H9 (cell line): ENCODE measurements at regions not wholly inside any gene's neighbourhood (a gene's known extent, or its start where the extent isn't known, plus 50 kb on each side); places are given as distances from the start of the nearest gene placed in this dataset.

Experiments
- DNase-seq: peaks from one replicate; pipeline ENCODE4 v3.0.0-alpha.2; 2017
- H2AFZ ChIP-seq: one replicate; pipeline ENCODE4 v1.6.1; 2013; ENCODE audit warnings: mild to moderate bottlenecking, low read length, control low read depth, moderate library complexity
- H2AK5ac ChIP-seq: 2 replicates; pipeline ENCODE4 v1.6.1; 2013; ENCODE audit warnings: low read length, control low read depth, mixed read lengths; ENCODE audit not compliant: insufficient read length
- H2BK120ac ChIP-seq: one replicate; pipeline ENCODE4 v1.6.1; 2013; ENCODE audit warnings: low read depth, mild to moderate bottlenecking, low read length, control low read depth, inconsistent platforms; ENCODE audit not compliant: poor library complexity, severe bottlenecking
- H2BK12ac ChIP-seq: 2 replicates; pipeline ENCODE4 v1.6.1; 2013; ENCODE audit warnings: low read length, control low read depth, mixed read lengths, low read depth; ENCODE audit not compliant: insufficient read length
- H2BK15ac ChIP-seq: 2 replicates; pipeline ENCODE4 v1.6.1; 2013; ENCODE audit warnings: low read depth, low read length, control low read depth
- H2BK20ac ChIP-seq: one replicate; pipeline ENCODE4 v1.6.1; 2013; ENCODE audit warnings: low read depth, mild to moderate bottlenecking, low read length, control low read depth, inconsistent platforms; ENCODE audit not compliant: poor library complexity, severe bottlenecking
- H2BK5ac ChIP-seq: 2 replicates; pipeline ENCODE4 v1.6.1; 2013; ENCODE audit warnings: low read length, control low read depth, mixed read lengths; ENCODE audit not compliant: insufficient read length
- H3K14ac ChIP-seq: 2 replicates; pipeline ENCODE4 v1.6.1; 2013; ENCODE audit warnings: low read length, control low read depth; ENCODE audit not compliant: insufficient read depth
- H3K18ac ChIP-seq: 2 replicates; pipeline ENCODE4 v1.6.1; 2013; ENCODE audit warnings: low read depth, mild to moderate bottlenecking, mixed read lengths, low read length, control low read depth; ENCODE audit not compliant: insufficient read length
- H3K23ac ChIP-seq: 2 replicates; pipeline ENCODE4 v1.6.1; 2013; ENCODE audit warnings: low read length, control low read depth, mixed read lengths, low read depth; ENCODE audit not compliant: insufficient read length
- H3K23me2 ChIP-seq: 2 replicates; pipeline ENCODE4 v1.6.1; 2013; ENCODE audit warnings: low read depth, mild to moderate bottlenecking, mixed read lengths, low read length, control low read depth; ENCODE audit not compliant: insufficient read length, poor library complexity, severe bottlenecking
- H3K27ac ChIP-seq: 2 replicates; pipeline ENCODE4 v1.5.1; 2013; ENCODE audit warnings: low read length, control low read depth, mixed read lengths, low read depth; ENCODE audit not compliant: insufficient read length
- H3K27me3 ChIP-seq: 2 replicates; pipeline ENCODE4 v1.6.1; 2013; ENCODE audit warnings: low read length, control low read depth, inconsistent platforms; ENCODE audit not compliant: insufficient read depth
- H3K4ac ChIP-seq: 2 replicates; pipeline ENCODE4 v1.6.1; 2013; ENCODE audit warnings: low read depth, mild to moderate bottlenecking, control low read depth, inconsistent platforms, low read length, moderate library complexity
- H3K4me1 ChIP-seq: 2 replicates; pipeline ENCODE4 v1.6.1; 2013; ENCODE audit warnings: low read length, control low read depth, inconsistent platforms; ENCODE audit not compliant: insufficient read depth
- H3K4me2 ChIP-seq: 2 replicates; pipeline ENCODE4 v1.6.1; 2013; ENCODE audit warnings: low read length, control low read depth, mixed read lengths; ENCODE audit not compliant: insufficient read length, insufficient read depth
- H3K56ac ChIP-seq: 2 replicates; pipeline ENCODE4 v1.6.1; 2013; ENCODE audit warnings: low read depth, mild to moderate bottlenecking, mixed read lengths, low read length, control low read depth; ENCODE audit not compliant: insufficient read length
- H3K79me1 ChIP-seq: 2 replicates; pipeline ENCODE4 v1.6.1; 2013; ENCODE audit warnings: low read depth, mild to moderate bottlenecking, moderate library complexity, low read length, control low read depth, inconsistent platforms; ENCODE audit not compliant: insufficient read depth, poor library complexity, severe bottlenecking
- H3K79me2 ChIP-seq: 2 replicates; pipeline ENCODE4 v1.6.1; 2013; ENCODE audit warnings: low read length, control low read depth, inconsistent platforms; ENCODE audit not compliant: insufficient read depth
- H3K9ac ChIP-seq: 2 replicates; pipeline ENCODE4 v1.6.1; 2013; ENCODE audit warnings: low read length, control low read depth, mixed read lengths; ENCODE audit not compliant: insufficient read length; ENCODE audit errors: extremely low read depth
- H3K9me3 ChIP-seq: one replicate; pipeline ENCODE4 v1.6.1; 2013; ENCODE audit warnings: low read depth, low read length, inconsistent platforms; ENCODE audit not compliant: control insufficient read depth
- H3T11ph ChIP-seq: one replicate; pipeline ENCODE4 v1.6.1; 2013; ENCODE audit warnings: mild to moderate bottlenecking, low read length, control low read depth, inconsistent platforms
- H4K20me1 ChIP-seq: one replicate; pipeline ENCODE4 v1.6.1; 2013; ENCODE audit not compliant: control insufficient read depth, insufficient read length, insufficient read depth
- H4K5ac ChIP-seq: 2 replicates; pipeline ENCODE4 v1.6.1; 2013; ENCODE audit warnings: low read depth, mild to moderate bottlenecking, mixed read lengths, low read length, control low read depth; ENCODE audit not compliant: insufficient read length
- H4K8ac ChIP-seq: replicated peaks from 2 replicates; pipeline ENCODE4 v1.6.1; 2013; ENCODE audit warnings: low read length, control low read depth, mixed read lengths, low read depth; ENCODE audit not compliant: insufficient read length
- H4K91ac ChIP-seq: 2 replicates; pipeline ENCODE4 v1.6.1; 2013; ENCODE audit warnings: low read depth, mild to moderate bottlenecking, moderate library complexity, mixed read lengths, low read length, control low read depth; ENCODE audit not compliant: insufficient read length
- H3K27ac Mint-ChIP-seq, 3 experiments: 2 replicates in 2 of 3; 3 replicates in 1 of 3; pipeline ENCODE4 v1.8.0; 2020 to 2021; ENCODE audit warnings: mixed read lengths in 3 of 3, mild to moderate bottlenecking in 1 of 3, moderate library complexity in 1 of 3
- H3K27me3 Mint-ChIP-seq: 2 replicates; pipeline ENCODE4 v1.8.0; 2021; ENCODE audit warnings: low read depth, mild to moderate bottlenecking, moderate library complexity, mixed read lengths
- H3K36me3 Mint-ChIP-seq, 3 experiments: 2 replicates in 2 of 3; 3 replicates in 1 of 3; pipeline ENCODE4 v1.8.0; 2020 to 2021; ENCODE audit warnings: low read depth in 3 of 3, mixed read lengths in 3 of 3; ENCODE audit not compliant: insufficient read depth in 1 of 3
- H3K4me1 Mint-ChIP-seq, 2 experiments: 2 replicates each; pipeline ENCODE4 v1.8.0; 2020; ENCODE audit warnings: mixed read lengths in 2 of 2
- H3K4me3 Mint-ChIP-seq, 2 experiments: 2 replicates in 1 of 2; 3 replicates in 1 of 2; pipeline ENCODE4 v1.8.0; 2020 to 2021; ENCODE audit warnings: mild to moderate bottlenecking in 2 of 2, mixed read lengths in 2 of 2, moderate library complexity in 1 of 2
- H3K9me3 Mint-ChIP-seq, 2 experiments: 2 replicates in 1 of 2; 3 replicates in 1 of 2; pipeline ENCODE4 v1.8.0; 2020; ENCODE audit warnings: mild to moderate bottlenecking in 2 of 2, mixed read lengths in 2 of 2, moderate library complexity in 1 of 2
- WGBS: extraction: QIAGEN DNeasy Blood & Tissue Kit; methylation state at CpG from one replicate; pipeline ENCODE4 v1.1.7; 2013; ENCODE audit warnings: missing lambda C conversion rate, low lambda C conversion rate, mixed read lengths; ENCODE audit not compliant: insufficient read length; ENCODE audit errors: extremely low coverage; 5-methylcytosine and 5-hydroxymethylcytosine counted together
- TF ChIP-seq, protein P1 (sequence below): fragments of 200-600 bp; sonication (generic); conservative IDR thresholded peaks from 3 replicates; pipeline ENCODE4 v1.8.0; 2021; ENCODE audit warnings: antibody characterized with exemption, mild to moderate bottlenecking

DNA sequence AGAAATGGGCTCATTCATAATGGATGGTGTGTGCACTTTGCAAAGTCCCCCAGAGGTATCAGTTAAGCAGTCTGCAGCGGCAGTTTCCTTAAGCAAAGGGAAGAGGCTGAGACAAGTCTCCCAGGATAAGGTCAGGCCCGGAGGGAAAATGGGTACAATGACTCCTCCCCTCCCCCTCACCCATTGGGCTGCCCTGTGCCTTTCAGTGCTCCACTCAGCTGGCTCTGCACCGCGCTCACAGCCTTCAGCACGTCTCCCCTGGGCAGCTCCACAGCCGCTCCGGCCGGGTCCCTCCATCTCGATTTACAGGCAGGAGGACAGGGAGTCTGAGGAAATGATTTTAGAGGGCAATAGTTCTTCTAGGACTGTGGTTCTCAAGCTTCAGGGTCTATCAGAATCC lies 264.8 kb downstream of the LRFN2 start:
- Histone ChIP-seq H3K79me1 (no peaks in the 10 kb centered on the region), H2BK5ac (no peak overlapping the region), H2AFZ (no peak overlapping the region), H3K9me3 (no peaks in the 10 kb centered on the region), H3K27me3 (no peaks in the 10 kb centered on the region; the same call in 1 of the 2 replicates), H4K5ac (no peak overlapping the region), H2AK5ac (no peak overlapping the region), H2BK12ac (no peak overlapping the region), H3K4ac (no peak overlapping the region), H4K8ac (no peak overlapping the region), H3K23me2 (peaks cover 3% of the 10 kb centered on the region), H3K14ac (peak overlapping the region; percentile 36; the same call in 1 of the 2 replicates), H3T11ph (no peak overlapping the region), H3K4me1 (peaks cover 4% of the 10 kb centered on the region; the same call in 1 of the 2 replicates), H3K23ac (no peak overlapping the region), H3K9ac (no peak overlapping the region), H2BK120ac (no peak overlapping the region), H4K20me1 (no peaks in the 10 kb centered on the region), H3K79me2 (no peaks in the 10 kb centered on the region), H3K56ac (no peak overlapping the region), H4K91ac (no peak overlapping the region), H2BK15ac (no peak overlapping the region), H3K4me2 (no peak overlapping the region), H2BK20ac (no peak overlapping the region), H3K18ac (no peak overlapping the region), H3K27ac (no peak overlapping the region)
- Mint-ChIP-seq H3K9me3 (peaks cover 0 to 2% of the 10 kb centered on the region in 2 experiments; a peak in 1 of 5 replicates), H3K4me1 (peaks cover 26 to 30% of the 10 kb centered on the region in 2 experiments), H3K27me3 (peaks cover 30% of the 10 kb centered on the region), H3K36me3 (no peaks in the 10 kb centered on the region), H3K4me3 (no peak overlapping the region), H3K27ac (no peak overlapping the region)
- WGBS = no CpG with 5 or more reads among the region's 9 CpGs
- TF ChIP-seq, protein P1, sequence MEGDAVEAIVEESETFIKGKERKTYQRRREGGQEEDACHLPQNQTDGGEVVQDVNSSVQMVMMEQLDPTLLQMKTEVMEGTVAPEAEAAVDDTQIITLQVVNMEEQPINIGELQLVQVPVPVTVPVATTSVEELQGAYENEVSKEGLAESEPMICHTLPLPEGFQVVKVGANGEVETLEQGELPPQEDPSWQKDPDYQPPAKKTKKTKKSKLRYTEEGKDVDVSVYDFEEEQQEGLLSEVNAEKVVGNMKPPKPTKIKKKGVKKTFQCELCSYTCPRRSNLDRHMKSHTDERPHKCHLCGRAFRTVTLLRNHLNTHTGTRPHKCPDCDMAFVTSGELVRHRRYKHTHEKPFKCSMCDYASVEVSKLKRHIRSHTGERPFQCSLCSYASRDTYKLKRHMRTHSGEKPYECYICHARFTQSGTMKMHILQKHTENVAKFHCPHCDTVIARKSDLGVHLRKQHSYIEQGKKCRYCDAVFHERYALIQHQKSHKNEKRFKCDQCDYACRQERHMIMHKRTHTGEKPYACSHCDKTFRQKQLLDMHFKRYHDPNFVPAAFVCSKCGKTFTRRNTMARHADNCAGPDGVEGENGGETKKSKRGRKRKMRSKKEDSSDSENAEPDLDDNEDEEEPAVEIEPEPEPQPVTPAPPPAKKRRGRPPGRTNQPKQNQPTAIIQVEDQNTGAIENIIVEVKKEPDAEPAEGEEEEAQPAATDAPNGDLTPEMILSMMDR = no peak
- peak; percentile 52 for DNase-seq
